ENCODE measurements at regions not wholly inside any gene's neighbourhood (a gene's known extent, or its start where the extent isn't known, plus 50 kb on each side); places are given as distances from the start of the nearest gene placed in this dataset.

- no peak overlapping the region for H3K4me3 ChIP-seq (ENCODE audit: low read depth, low read length)
- CTCF ChIA-PET, result interaction anchor here (8.1 kb wide), 1 partner anchor 231 kb away, joined by 78 read pairs; no protein-coding TSS in a partner anchor
- POLR2A ChIA-PET, result no interaction called here
- no peak for TF ChIP-seq CTCF (IDR thresholded peaks at IDR 0.05; ENCODE audit: low read depth, low read length)
- H3K9me3 ChIP-seq (ENCODE audit: control insufficient read depth, insufficient read depth, low read length), result no peaks in the 10 kb centered on the region
- no peak overlapping the region for H3K27ac ChIP-seq (ENCODE audit: low read depth, low read length)
- DNase-seq (ENCODE audit: low read depth, low spot score), result no peak
- no peaks in the 10 kb centered on the region for H3K27me3 ChIP-seq (ENCODE audit: control insufficient read depth, insufficient read depth, low read length)
Observed at GRCh38 chr3:113057117-113057516, 66.3 kb downstream of the GTPBP8 start.

- no peak for TF ChIP-seq CTCF (IDR thresholded peaks at IDR 0.05; ENCODE audit: low read depth, low read length)
- Histone ChIP-seq H3K9me3 (ENCODE audit: control insufficient read depth, insufficient read depth, low read length) (no peaks in the 10 kb centered on the region), H3K27ac (ENCODE audit: low read depth, low read length) (no peak overlapping the region), H3K4me3 (ENCODE audit: low read depth, low read length) (no peak overlapping the region), H3K27me3 (ENCODE audit: control insufficient read depth, insufficient read depth, low read length) (no peaks in the 10 kb centered on the region)
- no peak for DNase-seq (ENCODE audit: low read depth, low spot score)
- ChIA-PET POLR2A (no interaction called here), CTCF (interaction anchor here (8.1 kb wide), 1 partner anchor 230 kb away, joined by 78 read pairs; no protein-coding TSS in a partner anchor)
Observed at GRCh38 chr3:113058188-113058587, 67.4 kb downstream of the GTPBP8 start.

GRCh38 chr3:113062705-113063104, 71.9 kb downstream of the GTPBP8 start:
- Histone ChIP-seq H3K4me3 (ENCODE audit: low read depth, low read length) (no peak overlapping the region), H3K27me3 (ENCODE audit: control insufficient read depth, insufficient read depth, low read length) (no peaks in the 10 kb centered on the region), H3K27ac (ENCODE audit: low read depth, low read length) (no peak overlapping the region), H3K9me3 (ENCODE audit: control insufficient read depth, insufficient read depth, low read length) (no peaks in the 10 kb centered on the region)
- no peak for DNase-seq (ENCODE audit: low read depth, low spot score)
- TF ChIP-seq CTCF (IDR thresholded peaks at IDR 0.05; ENCODE audit: low read depth, low read length), result no peak
- POLR2A ChIA-PET, result no interaction called here
- CTCF ChIA-PET, result interaction anchor here (0.5 kb wide), 1 partner anchor 42 kb away, joined by 3 read pairs; no protein-coding TSS in a partner anchor

GRCh38 chr3:113063126-113063894, 72.5 kb downstream of the GTPBP8 start:
- no peak for DNase-seq (ENCODE audit: low read depth, low spot score)
- no peak for TF ChIP-seq CTCF (IDR thresholded peaks at IDR 0.05; ENCODE audit: low read depth, low read length)
- no peak overlapping the region for H3K4me3 ChIP-seq (ENCODE audit: low read depth, low read length)
- ChIA-PET POLR2A (no interaction called here), CTCF (no interaction called here)
- H3K27me3 ChIP-seq (ENCODE audit: control insufficient read depth, insufficient read depth, low read length), result no peaks in the 10 kb centered on the region
- H3K9me3 ChIP-seq (ENCODE audit: control insufficient read depth, insufficient read depth, low read length), result no peaks in the 10 kb centered on the region
- no peak overlapping the region for H3K27ac ChIP-seq (ENCODE audit: low read depth, low read length)

- ChIA-PET CTCF (interaction anchor here (0.7 kb wide), 1 partner anchor 37 kb away, joined by 9 read pairs; no protein-coding TSS in a partner anchor), POLR2A (no interaction called here)
Observed at GRCh38 chr3:113064183-113064582, 73.4 kb downstream of the GTPBP8 start.

More at GRCh38 chr3:113064183-113064582, 73.4 kb downstream of the GTPBP8 start:
- Histone ChIP-seq H3K27ac (ENCODE audit: low read depth, low read length) (no peak overlapping the region), H3K4me3 (ENCODE audit: low read depth, low read length) (no peak overlapping the region), H3K27me3 (ENCODE audit: control insufficient read depth, insufficient read depth, low read length) (no peaks in the 10 kb centered on the region), H3K9me3 (ENCODE audit: control insufficient read depth, insufficient read depth, low read length) (no peaks in the 10 kb centered on the region)
- no peak for DNase-seq (ENCODE audit: low read depth, low spot score)
- TF ChIP-seq CTCF (IDR thresholded peaks at IDR 0.05; ENCODE audit: low read depth, low read length), result no peak
